ENCODE measurements at regions not wholly inside any gene's neighbourhood (a gene's known extent, or its start where the extent isn't known, plus 50 kb on each side); places are given as distances from the start of the nearest gene placed in this dataset.

DNA sequence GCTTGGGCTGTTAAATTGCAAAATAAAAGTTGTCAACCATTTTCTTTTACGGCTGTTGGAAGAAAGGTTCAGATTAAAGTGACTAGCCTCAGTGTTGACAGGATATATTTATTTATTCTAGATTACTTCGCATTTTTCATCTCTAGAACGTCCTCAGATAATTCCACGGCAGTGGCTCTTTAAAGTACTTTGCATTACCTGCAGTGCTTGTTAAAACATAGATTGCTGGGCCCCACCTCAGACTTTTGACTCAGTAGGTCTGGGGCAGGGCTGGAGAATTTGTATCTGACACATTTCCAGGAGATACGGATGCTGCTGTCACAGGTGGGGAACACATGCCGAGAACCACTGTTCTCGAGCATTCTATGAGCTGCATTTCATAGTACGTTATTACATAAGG is 292.7 kb downstream of the EDEM1 start:
- no peak overlapping the region for H3K27ac ChIP-seq (ENCODE audit: low read length)
- H3K9me2 ChIP-seq (ENCODE audit: insufficient read depth, low read length), result no peaks in the 10 kb centered on the region
- no peak overlapping the region for H3K4me2 ChIP-seq (ENCODE audit: low read length)
- no peaks in the 10 kb centered on the region for H3K27me3 ChIP-seq (ENCODE audit: insufficient read depth, low read depth, low read length)
- H4K20me1 ChIP-seq (ENCODE audit: insufficient read depth), result no peaks in the 10 kb centered on the region
- no peaks in the 10 kb centered on the region for H3K36me3 ChIP-seq (ENCODE audit: insufficient read depth, low read length)
- no peaks in the 10 kb centered on the region for H3K79me2 ChIP-seq (replicated peaks; ENCODE audit: insufficient read depth, low read length)
- TF ChIP-seq MXI1 (conservative IDR thresholded peaks at IDR 0.05; ENCODE audit: poor library complexity, severe bottlenecking), result no peak
- TF ChIP-seq POLR2AphosphoS5 (IDR thresholded peaks at IDR 0.05), result no peak
- TF ChIP-seq, protein P1, sequence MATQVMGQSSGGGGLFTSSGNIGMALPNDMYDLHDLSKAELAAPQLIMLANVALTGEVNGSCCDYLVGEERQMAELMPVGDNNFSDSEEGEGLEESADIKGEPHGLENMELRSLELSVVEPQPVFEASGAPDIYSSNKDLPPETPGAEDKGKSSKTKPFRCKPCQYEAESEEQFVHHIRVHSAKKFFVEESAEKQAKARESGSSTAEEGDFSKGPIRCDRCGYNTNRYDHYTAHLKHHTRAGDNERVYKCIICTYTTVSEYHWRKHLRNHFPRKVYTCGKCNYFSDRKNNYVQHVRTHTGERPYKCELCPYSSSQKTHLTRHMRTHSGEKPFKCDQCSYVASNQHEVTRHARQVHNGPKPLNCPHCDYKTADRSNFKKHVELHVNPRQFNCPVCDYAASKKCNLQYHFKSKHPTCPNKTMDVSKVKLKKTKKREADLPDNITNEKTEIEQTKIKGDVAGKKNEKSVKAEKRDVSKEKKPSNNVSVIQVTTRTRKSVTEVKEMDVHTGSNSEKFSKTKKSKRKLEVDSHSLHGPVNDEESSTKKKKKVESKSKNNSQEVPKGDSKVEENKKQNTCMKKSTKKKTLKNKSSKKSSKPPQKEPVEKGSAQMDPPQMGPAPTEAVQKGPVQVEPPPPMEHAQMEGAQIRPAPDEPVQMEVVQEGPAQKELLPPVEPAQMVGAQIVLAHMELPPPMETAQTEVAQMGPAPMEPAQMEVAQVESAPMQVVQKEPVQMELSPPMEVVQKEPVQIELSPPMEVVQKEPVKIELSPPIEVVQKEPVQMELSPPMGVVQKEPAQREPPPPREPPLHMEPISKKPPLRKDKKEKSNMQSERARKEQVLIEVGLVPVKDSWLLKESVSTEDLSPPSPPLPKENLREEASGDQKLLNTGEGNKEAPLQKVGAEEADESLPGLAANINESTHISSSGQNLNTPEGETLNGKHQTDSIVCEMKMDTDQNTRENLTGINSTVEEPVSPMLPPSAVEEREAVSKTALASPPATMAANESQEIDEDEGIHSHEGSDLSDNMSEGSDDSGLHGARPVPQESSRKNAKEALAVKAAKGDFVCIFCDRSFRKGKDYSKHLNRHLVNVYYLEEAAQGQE (IDR thresholded peaks at IDR 0.05; ENCODE audit: borderline replicate concordance), result no peak
- no peaks in the 10 kb centered on the region for H3F3A ChIP-seq (ENCODE audit: insufficient read depth, low read length, poor library complexity, severe bottlenecking)
- H3K9me3 ChIP-seq (ENCODE audit: low read length), result no peaks in the 10 kb centered on the region
- no peak overlapping the region for H2AFZ ChIP-seq (ENCODE audit: low read depth, low read length)
- H3K4me3 ChIP-seq (ENCODE audit: low read length), result no peak overlapping the region
- H3K9ac ChIP-seq (ENCODE audit: low read length), result no peak overlapping the region

DNA sequence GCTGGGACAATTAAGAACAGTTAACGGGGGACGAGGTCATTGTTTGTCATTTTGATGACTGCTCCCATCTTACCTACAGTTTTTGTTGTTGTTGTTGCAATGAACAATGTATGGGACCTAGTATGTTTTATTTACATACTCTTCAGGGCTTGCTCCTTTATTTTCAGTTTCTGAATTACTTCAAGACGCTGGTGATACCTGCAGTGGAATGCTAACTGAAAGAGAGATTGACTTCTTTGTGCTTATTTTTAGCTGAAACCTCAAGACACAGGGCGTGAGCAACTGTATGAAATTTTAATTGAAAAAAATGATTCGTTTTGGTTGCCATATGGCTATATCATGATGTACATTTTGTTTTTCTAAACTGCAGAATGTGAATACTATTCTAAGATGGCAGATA is 297.9 kb downstream of the EDEM1 start:
- Histone ChIP-seq H3K27ac (ENCODE audit: low read length) (no peak overlapping the region), H3K9ac (ENCODE audit: low read length) (no peak overlapping the region), H3K4me2 (ENCODE audit: low read length) (no peak overlapping the region), H4K20me1 (ENCODE audit: insufficient read depth) (no peaks in the 10 kb centered on the region), H3K9me3 (ENCODE audit: low read length) (no peaks in the 10 kb centered on the region), H3F3A (ENCODE audit: insufficient read depth, low read length, poor library complexity, severe bottlenecking) (no peaks in the 10 kb centered on the region), H3K27me3 (ENCODE audit: insufficient read depth, low read depth, low read length) (no peaks in the 10 kb centered on the region), H2AFZ (ENCODE audit: low read depth, low read length) (no peak overlapping the region), H3K4me3 (ENCODE audit: low read length) (no peak overlapping the region), H3K79me2 (replicated peaks; ENCODE audit: insufficient read depth, low read length) (no peaks in the 10 kb centered on the region), H3K36me3 (ENCODE audit: insufficient read depth, low read length) (no peaks in the 10 kb centered on the region), H3K9me2 (ENCODE audit: insufficient read depth, low read length) (no peaks in the 10 kb centered on the region)
- TF ChIP-seq EZH2 (IDR thresholded peaks at IDR 0.05; ENCODE audit: borderline replicate concordance, insufficient read depth, low read length, poor library complexity, severe bottlenecking) (no peak), RAD21 (conservative IDR thresholded peaks at IDR 0.05) (no peak), MXI1 (conservative IDR thresholded peaks at IDR 0.05; ENCODE audit: poor library complexity, severe bottlenecking) (no peak)

DNA sequence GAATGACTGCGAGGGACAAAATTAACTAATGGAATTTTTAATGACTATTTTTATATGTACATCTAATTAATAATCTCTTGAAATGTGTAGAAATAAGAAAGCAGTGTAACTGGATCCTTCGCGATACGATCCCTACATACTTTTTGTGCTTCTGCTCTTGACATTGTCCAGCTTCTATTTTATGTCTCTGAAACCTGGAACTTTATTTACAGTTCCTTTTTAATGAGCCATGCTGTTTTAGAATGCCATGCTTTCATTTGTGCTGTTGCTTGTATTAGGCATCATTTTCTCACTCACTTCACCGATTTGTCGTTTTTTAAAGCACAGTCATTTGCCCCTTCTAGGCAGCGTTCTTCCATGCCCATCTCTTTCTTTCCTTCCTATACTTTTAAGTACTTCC is 301.3 kb downstream of the EDEM1 start:
- TF ChIP-seq, protein P1 (IDR thresholded peaks at IDR 0.05; ENCODE audit: borderline replicate concordance), result no peak
- TF ChIP-seq SMC3 (conservative IDR thresholded peaks at IDR 0.05; ENCODE audit: poor library complexity), result no peak
- no peak for TF ChIP-seq TAF1 (IDR thresholded peaks at IDR 0.05; ENCODE audit: low read depth)
- Histone ChIP-seq H3K9me2 (ENCODE audit: insufficient read depth, low read length) (no peaks in the 10 kb centered on the region), H4K20me1 (ENCODE audit: insufficient read depth) (no peaks in the 10 kb centered on the region)

More for the DNA sequence above, 301.3 kb downstream of the EDEM1 start:
- Histone ChIP-seq H3K36me3 (ENCODE audit: insufficient read depth, low read length) (no peaks in the 10 kb centered on the region), H3F3A (ENCODE audit: insufficient read depth, low read length, poor library complexity, severe bottlenecking) (no peaks in the 10 kb centered on the region), H3K27me3 (ENCODE audit: insufficient read depth, low read depth, low read length) (no peaks in the 10 kb centered on the region), H3K79me2 (replicated peaks; ENCODE audit: insufficient read depth, low read length) (no peaks in the 10 kb centered on the region), H3K4me2 (ENCODE audit: low read length) (no peak overlapping the region), H3K9me3 (ENCODE audit: low read length) (no peaks in the 10 kb centered on the region), H3K27ac (ENCODE audit: low read length) (no peak overlapping the region), H3K9ac (ENCODE audit: low read length) (no peak overlapping the region), H2AFZ (ENCODE audit: low read depth, low read length) (no peak overlapping the region), H3K4me3 (ENCODE audit: low read length) (no peak overlapping the region)
